ENCODE measurements at regions not wholly inside any gene's neighbourhood (a gene's known extent, or its start where the extent isn't known, plus 50 kb on each side); places are given as distances from the start of the nearest gene placed in this dataset.

- DNase-seq: no peak
These were observed 176.3 kb downstream of the ZNF621 start for GRCh38 chr3:40701016-40701588.

- DNase-seq: no peak
These were observed 179.5 kb downstream of the ZNF621 start for GRCh38 chr3:40704224-40704623.

GRCh38 chr3:40705663-40706062 lies 180.9 kb downstream of the ZNF621 start:
- no peak for DNase-seq

- DNase-seq: no peak
These were observed 188.5 kb downstream of the ZNF621 start for GRCh38 chr3:40713306-40713705.

GRCh38 chr3:40713795-40714194 lies 189.0 kb downstream of the ZNF621 start:
- no peak for DNase-seq

- peak in 1 of 51 donors; percentile 7 for DNase-seq
These were observed 190.1 kb downstream of the ZNF621 start for GRCh38 chr3:40714771-40715345.

GRCh38 chr3:40715551-40715950 lies 190.8 kb downstream of the ZNF621 start:
- DNase-seq: no peak

GRCh38 chr3:40717471-40717870 lies 192.7 kb downstream of the ZNF621 start:
- no peak for DNase-seq

- no peak for DNase-seq
These were observed 193.4 kb downstream of the ZNF621 start for GRCh38 chr3:40718209-40718608.

- DNase-seq: no peak
These were observed 193.9 kb downstream of the ZNF621 start for GRCh38 chr3:40718681-40719080.

- peak in 1 of 51 donors; percentile 32 for DNase-seq
These were observed 195.0 kb downstream of the ZNF621 start for GRCh38 chr3:40719660-40720287.

GRCh38 chr3:40720341-40720740 lies 195.6 kb downstream of the ZNF621 start:
- no peak for DNase-seq

- DNase-seq: no peak
These were observed 196.1 kb downstream of the ZNF621 start for GRCh38 chr3:40720863-40721262.

GRCh38 chr3:40723083-40723660 lies 198.4 kb downstream of the ZNF621 start:
- DNase-seq: no peak

GRCh38 chr3:40725031-40725430 lies 200.3 kb downstream of the ZNF621 start:
- DNase-seq: peak in 1 of 51 donors; percentile 2

GRCh38 chr3:40731445-40731844 lies 206.7 kb downstream of the ZNF621 start:
- no peak for DNase-seq

- DNase-seq: no peak
These were observed 212.2 kb downstream of the ZNF621 start for GRCh38 chr3:40736943-40737342.

GRCh38 chr3:40737343-40737742 lies 212.6 kb downstream of the ZNF621 start:
- no peak for DNase-seq

- DNase-seq: no peak
These were observed 215.2 kb downstream of the ZNF621 start for GRCh38 chr3:40739971-40740370.

GRCh38 chr3:40741729-40742128 lies 217.0 kb downstream of the ZNF621 start:
- peak in 23 of 51 donors; percentile 3 to 63 (median 11) for DNase-seq

GRCh38 chr3:40745381-40746106 lies 220.8 kb downstream of the ZNF621 start:
- no peak for DNase-seq

GRCh38 chr3:40751666-40752065 lies 226.9 kb downstream of the ZNF621 start:
- DNase-seq: no peak
